HFFc6 (cell line): ENCODE measurements at regions not wholly inside any gene's neighbourhood (a gene's known extent, or its start where the extent isn't known, plus 50 kb on each side); places are given as distances from the start of the nearest gene placed in this dataset.

Source experiments
- DNase-seq: peaks from one replicate; pipeline ENCODE4 v3.0.0-alpha.2; 2018
- H3K27ac Mint-ChIP-seq: 2 replicates; pipeline ENCODE4 v1.8.0; 2020; ENCODE audit warnings: mild to moderate bottlenecking, mixed read lengths
- H3K27me3 Mint-ChIP-seq: 2 replicates; pipeline ENCODE4 v1.8.0; 2021; ENCODE audit warnings: mild to moderate bottlenecking, moderate library complexity, mixed read lengths; ENCODE audit not compliant: insufficient read depth
- H3K36me3 Mint-ChIP-seq: 2 replicates; pipeline ENCODE4 v1.8.0; 2021; ENCODE audit warnings: low read depth, mixed read lengths
- H3K4me1 Mint-ChIP-seq: 2 replicates; pipeline ENCODE4 v1.8.0; 2020; ENCODE audit warnings: low read depth, mixed read lengths
- H3K4me3 Mint-ChIP-seq: 2 replicates; pipeline ENCODE4 v1.8.0; 2020; ENCODE audit warnings: mild to moderate bottlenecking, moderate library complexity, mixed read lengths
- H3K9me3 Mint-ChIP-seq: 2 replicates; pipeline ENCODE4 v1.8.0; 2020; ENCODE audit warnings: mild to moderate bottlenecking, mixed read lengths
- TF ChIP-seq, protein P1 (sequence below): fragments of 200-600 bp; sonication (generic); IDR thresholded peaks from 2 replicates; pipeline ENCODE4 v1.5.0; 2021; ENCODE audit warnings: antibody characterized with exemption, mild to moderate bottlenecking

DNA sequence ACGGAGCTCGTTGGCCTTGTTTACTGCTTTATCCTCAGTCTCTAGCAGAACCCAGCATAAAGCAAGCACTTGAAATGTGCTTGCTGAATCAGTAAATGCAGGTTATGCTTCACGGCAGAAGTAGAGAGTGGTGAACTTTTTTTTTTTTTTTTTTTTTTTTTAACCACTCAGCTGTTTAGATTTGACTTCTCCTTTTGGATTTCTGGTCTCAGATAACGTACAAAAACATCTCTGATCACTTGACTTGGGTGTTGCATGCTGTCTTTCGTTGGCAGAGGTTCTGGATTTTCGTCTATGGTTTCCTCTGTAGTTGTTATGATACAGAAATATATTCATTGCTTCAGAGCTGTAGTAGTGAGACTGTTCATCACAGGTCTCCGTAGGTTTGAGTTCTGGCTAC is 242.5 kb upstream of the HABP2 start:
- Mint-ChIP-seq H3K4me3 (no peak overlapping the region), H3K36me3 (peaks cover 9% of the 10 kb centered on the region; the same call in 1 of the 2 replicates), H3K27ac (no peak overlapping the region), H3K4me1 (peaks cover 5% of the 10 kb centered on the region; the same call in 1 of the 2 replicates), H3K9me3 (peaks cover 10% of the 10 kb centered on the region; the same call in 1 of the 2 replicates), H3K27me3 (peaks cover 27% of the 10 kb centered on the region)
- DNase-seq: no peak
- TF ChIP-seq, protein P1, sequence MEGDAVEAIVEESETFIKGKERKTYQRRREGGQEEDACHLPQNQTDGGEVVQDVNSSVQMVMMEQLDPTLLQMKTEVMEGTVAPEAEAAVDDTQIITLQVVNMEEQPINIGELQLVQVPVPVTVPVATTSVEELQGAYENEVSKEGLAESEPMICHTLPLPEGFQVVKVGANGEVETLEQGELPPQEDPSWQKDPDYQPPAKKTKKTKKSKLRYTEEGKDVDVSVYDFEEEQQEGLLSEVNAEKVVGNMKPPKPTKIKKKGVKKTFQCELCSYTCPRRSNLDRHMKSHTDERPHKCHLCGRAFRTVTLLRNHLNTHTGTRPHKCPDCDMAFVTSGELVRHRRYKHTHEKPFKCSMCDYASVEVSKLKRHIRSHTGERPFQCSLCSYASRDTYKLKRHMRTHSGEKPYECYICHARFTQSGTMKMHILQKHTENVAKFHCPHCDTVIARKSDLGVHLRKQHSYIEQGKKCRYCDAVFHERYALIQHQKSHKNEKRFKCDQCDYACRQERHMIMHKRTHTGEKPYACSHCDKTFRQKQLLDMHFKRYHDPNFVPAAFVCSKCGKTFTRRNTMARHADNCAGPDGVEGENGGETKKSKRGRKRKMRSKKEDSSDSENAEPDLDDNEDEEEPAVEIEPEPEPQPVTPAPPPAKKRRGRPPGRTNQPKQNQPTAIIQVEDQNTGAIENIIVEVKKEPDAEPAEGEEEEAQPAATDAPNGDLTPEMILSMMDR: no peak

DNA sequence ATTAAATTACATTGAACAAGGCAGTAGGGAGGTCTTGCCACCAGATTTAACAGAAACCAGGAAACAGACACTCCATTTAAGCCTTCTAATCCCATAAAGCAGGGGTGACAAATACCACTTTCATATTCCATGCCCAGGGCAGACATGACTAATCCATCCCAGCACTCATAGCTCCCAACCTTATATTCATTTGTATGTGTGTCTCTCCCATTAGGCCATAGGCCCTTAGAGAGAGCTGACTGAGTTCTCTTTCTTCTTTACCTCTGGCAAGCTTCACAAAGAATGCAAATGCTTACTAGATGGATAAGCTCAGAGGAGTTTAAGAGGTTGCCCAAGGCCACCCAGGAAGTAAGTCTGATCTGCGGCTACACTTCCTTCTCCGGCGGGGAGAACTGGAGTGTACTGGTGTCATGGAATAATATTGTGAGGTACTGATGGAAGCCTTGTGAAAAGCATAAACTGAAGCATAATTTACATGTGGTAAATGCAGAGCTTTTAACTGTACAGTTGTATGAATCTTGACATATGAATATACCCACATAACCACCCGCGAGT is 239.7 kb upstream of the HABP2 start:
- DNase-seq: no peak
- no peak overlapping the region for H3K4me3 Mint-ChIP-seq
- peaks cover 18% of the 10 kb centered on the region; the same call in 1 of the 2 replicates for H3K9me3 Mint-ChIP-seq
- H3K27ac Mint-ChIP-seq: no peak overlapping the region
- no peaks in the 10 kb centered on the region for H3K4me1 Mint-ChIP-seq
- TF ChIP-seq, protein P1: no peak
- peaks cover 25% of the 10 kb centered on the region; the same call in 1 of the 2 replicates for H3K27me3 Mint-ChIP-seq
- H3K36me3 Mint-ChIP-seq: peaks cover 9% of the 10 kb centered on the region; the same call in 1 of the 2 replicates

DNA sequence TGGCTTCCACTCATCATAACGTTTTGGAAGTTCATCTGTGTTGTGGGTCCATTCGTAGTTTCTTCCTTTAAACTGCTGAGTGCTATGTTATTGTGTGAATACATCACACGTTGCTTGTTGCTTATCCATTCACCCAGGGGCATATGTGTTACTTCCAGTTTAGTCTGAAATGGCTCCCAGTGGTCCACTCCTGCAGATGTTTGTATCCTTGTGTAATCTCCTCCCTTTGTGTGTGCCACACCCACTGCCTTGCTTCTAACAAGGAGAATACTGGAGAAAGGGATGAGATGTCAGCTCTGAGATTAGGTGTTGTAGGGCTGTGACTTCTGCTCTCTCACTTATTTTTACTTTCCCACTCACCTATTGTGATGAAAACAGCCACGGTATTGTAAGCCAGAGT is 239.1 kb upstream of the HABP2 start:
- TF ChIP-seq, protein P1: no peak
- peaks cover 9% of the 10 kb centered on the region; the same call in 1 of the 2 replicates for H3K36me3 Mint-ChIP-seq
- no peak overlapping the region for H3K4me3 Mint-ChIP-seq
- peaks cover 18% of the 10 kb centered on the region; the same call in 1 of the 2 replicates for H3K9me3 Mint-ChIP-seq
- no peak overlapping the region for H3K27ac Mint-ChIP-seq
- H3K27me3 Mint-ChIP-seq: peaks cover 28% of the 10 kb centered on the region; the same call in 1 of the 2 replicates
- no peaks in the 10 kb centered on the region for H3K4me1 Mint-ChIP-seq
- no peak for DNase-seq

DNA sequence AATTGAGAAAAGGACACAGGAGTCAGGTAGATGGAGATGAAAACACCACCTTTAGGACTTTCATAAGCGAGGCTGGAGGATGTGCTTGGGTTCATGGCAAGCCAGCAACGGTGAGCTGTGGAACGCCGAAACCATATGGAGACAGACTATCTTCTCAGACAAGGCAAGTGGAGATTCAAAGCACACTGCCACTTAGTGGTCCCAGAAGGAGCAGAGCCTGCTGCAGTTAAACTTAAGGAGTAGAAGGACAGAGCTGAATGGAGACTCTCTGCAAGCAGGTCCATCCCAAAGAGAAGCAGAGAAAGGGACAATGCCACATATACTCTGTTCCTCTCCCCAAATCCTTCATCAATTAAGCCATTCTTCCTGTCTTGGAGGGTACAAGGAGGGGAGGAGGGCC is 236.3 kb upstream of the HABP2 start:
- H3K4me1 Mint-ChIP-seq: no peaks in the 10 kb centered on the region
- DNase-seq: no peak
- peaks cover 18% of the 10 kb centered on the region; the same call in 1 of the 2 replicates for H3K9me3 Mint-ChIP-seq
- TF ChIP-seq, protein P1: no peak; the same call in 1 of the 2 replicates
- peaks cover 9% of the 10 kb centered on the region; the same call in 1 of the 2 replicates for H3K36me3 Mint-ChIP-seq
- H3K27me3 Mint-ChIP-seq: peaks cover 34% of the 10 kb centered on the region; the same call in 1 of the 2 replicates
- H3K4me3 Mint-ChIP-seq: no peak overlapping the region
- H3K27ac Mint-ChIP-seq: no peak overlapping the region

DNA sequence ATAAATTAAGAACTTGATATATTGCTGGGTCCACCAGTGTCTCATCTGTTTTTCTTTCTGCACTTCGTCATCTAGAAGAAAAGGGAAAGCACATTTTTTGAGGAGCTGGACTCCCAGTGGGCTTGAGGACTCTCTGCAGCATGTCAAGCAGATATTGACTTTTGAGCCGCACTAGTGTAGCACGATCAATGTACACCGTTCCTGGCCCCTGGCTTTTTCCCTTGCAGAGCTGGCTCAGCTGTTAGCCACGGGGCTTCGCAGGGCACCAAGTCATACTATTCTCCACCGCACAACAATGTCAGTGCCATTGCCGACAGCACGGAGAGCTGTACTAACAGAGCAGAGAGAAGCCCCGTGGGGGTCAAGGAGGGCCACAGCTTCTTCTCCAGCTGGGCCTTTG is 235.4 kb upstream of the HABP2 start:
- Mint-ChIP-seq H3K27me3 (peaks cover 36% of the 10 kb centered on the region; the same call in 1 of the 2 replicates), H3K4me3 (no peak overlapping the region), H3K4me1 (no peaks in the 10 kb centered on the region), H3K27ac (no peak overlapping the region), H3K9me3 (peaks cover 18% of the 10 kb centered on the region; the same call in 1 of the 2 replicates), H3K36me3 (peaks cover 5% of the 10 kb centered on the region; the same call in 1 of the 2 replicates)
- TF ChIP-seq, protein P1: no peak
- no peak for DNase-seq
